ENCODE measurements at regions not wholly inside any gene's neighbourhood (a gene's known extent, or its start where the extent isn't known, plus 50 kb on each side); places are given as distances from the start of the nearest gene placed in this dataset.

DNA sequence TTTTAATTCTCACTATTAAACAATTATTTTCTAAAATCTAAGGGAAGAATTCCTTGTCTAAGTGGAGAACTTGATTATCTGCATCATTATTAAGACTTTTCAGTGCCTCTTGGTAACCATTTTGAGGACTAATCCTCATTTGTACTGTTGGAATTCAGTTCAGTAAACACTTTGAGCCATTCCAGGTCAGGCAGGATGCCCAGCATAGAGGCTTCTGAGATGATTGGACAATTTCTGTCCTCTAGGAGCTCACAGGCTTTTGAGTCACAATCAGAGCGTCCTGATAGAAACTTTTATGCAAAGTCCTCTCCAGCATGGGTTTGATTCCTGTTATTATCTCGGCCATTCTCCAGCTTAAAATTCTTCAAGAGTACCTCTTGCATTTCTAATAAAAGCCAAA lies 1304.6 kb downstream of the EPHA7 start:
- TF ChIP-seq, protein P1, sequence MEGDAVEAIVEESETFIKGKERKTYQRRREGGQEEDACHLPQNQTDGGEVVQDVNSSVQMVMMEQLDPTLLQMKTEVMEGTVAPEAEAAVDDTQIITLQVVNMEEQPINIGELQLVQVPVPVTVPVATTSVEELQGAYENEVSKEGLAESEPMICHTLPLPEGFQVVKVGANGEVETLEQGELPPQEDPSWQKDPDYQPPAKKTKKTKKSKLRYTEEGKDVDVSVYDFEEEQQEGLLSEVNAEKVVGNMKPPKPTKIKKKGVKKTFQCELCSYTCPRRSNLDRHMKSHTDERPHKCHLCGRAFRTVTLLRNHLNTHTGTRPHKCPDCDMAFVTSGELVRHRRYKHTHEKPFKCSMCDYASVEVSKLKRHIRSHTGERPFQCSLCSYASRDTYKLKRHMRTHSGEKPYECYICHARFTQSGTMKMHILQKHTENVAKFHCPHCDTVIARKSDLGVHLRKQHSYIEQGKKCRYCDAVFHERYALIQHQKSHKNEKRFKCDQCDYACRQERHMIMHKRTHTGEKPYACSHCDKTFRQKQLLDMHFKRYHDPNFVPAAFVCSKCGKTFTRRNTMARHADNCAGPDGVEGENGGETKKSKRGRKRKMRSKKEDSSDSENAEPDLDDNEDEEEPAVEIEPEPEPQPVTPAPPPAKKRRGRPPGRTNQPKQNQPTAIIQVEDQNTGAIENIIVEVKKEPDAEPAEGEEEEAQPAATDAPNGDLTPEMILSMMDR (IDR thresholded peaks at IDR 0.05) = no peak
- peaks cover 0 to 5% (median 1%) of the 10 kb centered on the region in 7 donors for H3K9me3 Mint-ChIP-seq
- no peak for DNase-seq
- peaks cover 0 to 2% of the 10 kb centered on the region in 2 donors for H3K36me3 Mint-ChIP-seq
- intact Hi-C loops (cut with micrococcal nuclease) = no loop called here
- no peak overlapping the region for H3K4me3 Mint-ChIP-seq
- no peak overlapping the region for H3K27ac Mint-ChIP-seq
- no peaks in the 10 kb centered on the region for H3K27me3 Mint-ChIP-seq (ENCODE audit: low read depth in 3 of 3)
- Histone ChIP-seq H3K4me3 (replicated peaks in 1 of 3; ENCODE audit: low read depth in 2 of 3, low read length in 3 of 3) (no peak overlapping the region), H3K9me3 (replicated peaks in 1 of 2; ENCODE audit: control insufficient read depth in 1 of 2, insufficient read depth in 1 of 2, low read length in 2 of 2) (no peaks in the 10 kb centered on the region), H3K79me2 (ENCODE audit: insufficient read depth, low read length) (no peaks in the 10 kb centered on the region), H3K27me3 (ENCODE audit: control insufficient read depth in 2 of 2, insufficient read depth in 2 of 2, low read length in 2 of 2) (no peaks in the 10 kb centered on the region), H3K36me3 (replicated peaks in 1 of 2; ENCODE audit: control insufficient read depth in 1 of 2, insufficient read depth in 2 of 2, low read length in 2 of 2) (no peaks in the 10 kb centered on the region), H3K4me1 (ENCODE audit: control insufficient read depth in 1 of 2, insufficient read depth in 2 of 2, low read length in 2 of 2) (peaks cover 53 to 65% of the 10 kb centered on the region in 2 donors), H3K9ac (ENCODE audit: insufficient read depth, low read length, poor library complexity, severe bottlenecking) (no peak overlapping the region), H2AFZ (ENCODE audit: insufficient read depth, low read depth, low read length, poor library complexity, severe bottlenecking) (no peak overlapping the region), H3K4me2 (replicated peaks; ENCODE audit: extremely low read depth, low read length, poor library complexity, severe bottlenecking) (no peak overlapping the region), H4K20me1 (ENCODE audit: insufficient read depth, low read length) (no peaks in the 10 kb centered on the region), H3K27ac (ENCODE audit: low read depth in 1 of 2, low read length in 2 of 2) (no peak overlapping the region)
- peaks cover 56% of the 10 kb centered on the region for H3K4me1 Mint-ChIP-seq
- WGBS (ENCODE audit: insufficient coverage) = 100% methylated on average over 1 of the region's 2 CpGs

DNA sequence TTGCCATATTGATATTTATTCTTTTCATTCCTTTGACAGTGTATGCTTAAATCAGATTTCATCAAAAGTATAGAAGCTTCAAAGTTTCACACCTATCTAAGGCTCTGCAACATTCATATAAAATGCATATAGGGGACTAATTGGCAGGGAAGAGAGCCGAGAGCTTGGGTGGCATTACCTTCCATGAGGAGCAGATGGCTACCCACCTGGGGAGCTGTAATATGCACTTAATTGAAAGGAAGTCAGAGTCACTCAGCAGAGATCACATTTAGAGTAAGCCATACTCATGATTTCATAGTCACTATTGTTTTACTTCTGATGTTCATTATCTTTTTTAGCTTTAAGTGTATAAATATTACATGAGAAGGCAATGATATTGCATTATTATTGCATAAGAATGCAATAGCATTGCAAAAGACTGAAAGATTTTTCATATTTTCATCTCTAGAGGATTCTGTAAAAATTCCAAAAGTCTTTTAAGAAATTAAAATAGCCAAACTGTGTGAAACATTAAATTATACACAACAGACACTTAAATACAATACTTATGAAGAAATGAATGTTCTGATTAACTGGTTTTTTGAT lies 1305.2 kb downstream of the EPHA7 start:
- H3K9ac ChIP-seq (ENCODE audit: insufficient read depth, low read length, poor library complexity, severe bottlenecking) = no peak overlapping the region
- no peak overlapping the region for H3K4me3 ChIP-seq (replicated peaks in 1 of 3; ENCODE audit: low read depth in 2 of 3, low read length in 3 of 3)
- TF ChIP-seq, protein P1 (IDR thresholded peaks at IDR 0.05) = no peak
- peaks cover 0 to 11% (median 5%) of the 10 kb centered on the region in 7 donors for H3K9me3 Mint-ChIP-seq
- no peak overlapping the region for H3K4me3 Mint-ChIP-seq
- intact Hi-C loops (cut with micrococcal nuclease) = no loop called here
- H3K4me1 ChIP-seq (ENCODE audit: control insufficient read depth in 1 of 2, insufficient read depth in 2 of 2, low read length in 2 of 2) = peaks cover 58 to 71% of the 10 kb centered on the region in 2 donors
- peaks cover 1 to 2% of the 10 kb centered on the region in 2 donors for H3K36me3 Mint-ChIP-seq
- H3K36me3 ChIP-seq (replicated peaks in 1 of 2; ENCODE audit: control insufficient read depth in 1 of 2, insufficient read depth in 2 of 2, low read length in 2 of 2) = no peaks in the 10 kb centered on the region
- peak overlapping the region in 1 of 2 donors; percentile 66 for H3K27ac ChIP-seq (ENCODE audit: low read depth in 1 of 2, low read length in 2 of 2)
- no peaks in the 10 kb centered on the region for H4K20me1 ChIP-seq (ENCODE audit: insufficient read depth, low read length)
- H3K27me3 Mint-ChIP-seq (ENCODE audit: low read depth in 3 of 3) = no peaks in the 10 kb centered on the region
- H3K79me2 ChIP-seq (ENCODE audit: insufficient read depth, low read length) = no peaks in the 10 kb centered on the region
- H3K4me1 Mint-ChIP-seq = peaks cover 61% of the 10 kb centered on the region
- H2AFZ ChIP-seq (ENCODE audit: insufficient read depth, low read depth, low read length, poor library complexity, severe bottlenecking) = peak overlapping the region; percentile 2
- no peaks in the 10 kb centered on the region for H3K27me3 ChIP-seq (ENCODE audit: control insufficient read depth in 2 of 2, insufficient read depth in 2 of 2, low read length in 2 of 2)
- H3K4me2 ChIP-seq (replicated peaks; ENCODE audit: extremely low read depth, low read length, poor library complexity, severe bottlenecking) = no peak overlapping the region
- DNase-seq = peak in 1 of 3 donors; percentile 48
- peak overlapping the region in 4 of 7 donors; percentile 43 to 74 (median 59) for H3K27ac Mint-ChIP-seq
- H3K9me3 ChIP-seq (replicated peaks in 1 of 2; ENCODE audit: control insufficient read depth in 1 of 2, insufficient read depth in 1 of 2, low read length in 2 of 2) = peaks cover 2 to 5% of the 10 kb centered on the region in 2 donors
- WGBS (ENCODE audit: insufficient coverage) = no CpG with 5 or more reads among the region's 1 CpG
